ENCODE measurements at regions not wholly inside any gene's neighbourhood (a gene's known extent, or its start where the extent isn't known, plus 50 kb on each side); places are given as distances from the start of the nearest gene placed in this dataset.

GRCh38 chr9:18238752-18239447 is 235.1 kb upstream of the ADAMTSL1 start (continued):
- TF ChIP-seq ZMAT4 (CRISPR knock-in tag; IDR thresholded peaks at IDR 0.05): no peak
- TF ChIP-seq ARID4B (CRISPR knock-in tag; IDR thresholded peaks at IDR 0.05; ENCODE audit: borderline replicate concordance): no peak
- TF ChIP-seq ZBTB21 (CRISPR knock-in tag; IDR thresholded peaks at IDR 0.05; ENCODE audit: borderline replicate concordance): no peak

GRCh38 chr9:18240213-18240612 is 233.7 kb upstream of the ADAMTSL1 start:
- no peak overlapping the region for H3K4me3 Mint-ChIP-seq
- no peaks in the 10 kb centered on the region for H3K27me3 Mint-ChIP-seq (ENCODE audit: low read depth)
- TF ChIP-seq ZNF512 (CRISPR knock-in tag; IDR thresholded peaks at IDR 0.05; ENCODE audit: borderline replicate concordance) (no peak), ATF2 (CRISPR knock-in tag; IDR thresholded peaks at IDR 0.05; ENCODE audit: borderline replicate concordance, low read depth) (no peak), E2F1 (CRISPR knock-in tag; IDR thresholded peaks at IDR 0.05) (no peak), CBFB (CRISPR knock-in tag; IDR thresholded peaks at IDR 0.05; ENCODE audit: low read depth) (no peak), ZNF532 (CRISPR knock-in tag; IDR thresholded peaks at IDR 0.05; ENCODE audit: borderline replicate concordance) (no peak), ZBTB43 (CRISPR knock-in tag; IDR thresholded peaks at IDR 0.05) (no peak), TEAD4 (CRISPR knock-in tag; IDR thresholded peaks at IDR 0.05) (no peak), JUN (CRISPR knock-in tag; IDR thresholded peaks at IDR 0.05) (no peak), ZNF232 (CRISPR knock-in tag; IDR thresholded peaks at IDR 0.05) (no peak)
- POLR2A ChIA-PET: interaction anchor here (0.7 kb wide), 1 partner anchor 192 kb away, joined by 3 read pairs; no protein-coding TSS in a partner anchor
- no peak for DNase-seq (ENCODE audit: low spot score)
- H3K36me3 Mint-ChIP-seq: 0 out of 2 replicates have a peak, but pooled peaks cover 3% of the 10 kb centered on the region
- H3K9me3 Mint-ChIP-seq: peaks cover 19% of the 10 kb centered on the region
- H3K4me1 Mint-ChIP-seq: peaks cover 4% of the 10 kb centered on the region; the same call in 1 of the 2 replicates
- H3K27ac Mint-ChIP-seq: no peak overlapping the region
- CTCF ChIA-PET: interaction anchor here (0.7 kb wide), 1 partner anchor 27 kb away, joined by 3 read pairs; no protein-coding TSS in a partner anchor
- ATAC-seq: no peak

All from WTC11 (cell line).